Hypothalamus (tissue), 51 donors: ENCODE measurements at regions not wholly inside any gene's neighbourhood (a gene's known extent, or its start where the extent isn't known, plus 50 kb on each side); places are given as distances from the start of the nearest gene placed in this dataset.
"Not testable (repeated sequence)": the region's sequence is repeated elsewhere in the genome, so short reads cannot be mapped to it uniquely, and the experiment has no call there.

Experiments used
- DNase-seq, 51 donors: peaks; one replicate each; lab custom pipeline; 2025; lab: John Stamatoyannopoulos, UW

DNA sequence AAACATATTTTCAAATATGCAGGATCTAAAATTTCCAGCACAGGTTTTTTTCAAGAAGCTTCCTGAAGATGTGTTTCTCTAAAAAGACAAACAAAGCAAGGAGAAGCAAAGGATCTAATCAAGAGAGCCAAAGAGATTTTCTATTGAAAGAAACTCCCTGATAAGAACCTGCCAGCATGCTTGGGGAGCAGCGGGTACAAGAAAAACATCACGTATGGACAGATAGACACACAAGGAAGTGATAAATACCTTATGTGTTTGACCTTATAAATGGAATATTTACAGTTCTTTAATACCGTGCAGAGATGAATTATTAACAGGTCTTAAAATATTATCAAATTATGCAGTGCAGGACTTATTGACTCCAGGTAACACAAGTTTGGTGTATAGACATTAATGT lies 562.1 kb downstream of the DACH1 start:
- DNase-seq = no peak

DNA sequence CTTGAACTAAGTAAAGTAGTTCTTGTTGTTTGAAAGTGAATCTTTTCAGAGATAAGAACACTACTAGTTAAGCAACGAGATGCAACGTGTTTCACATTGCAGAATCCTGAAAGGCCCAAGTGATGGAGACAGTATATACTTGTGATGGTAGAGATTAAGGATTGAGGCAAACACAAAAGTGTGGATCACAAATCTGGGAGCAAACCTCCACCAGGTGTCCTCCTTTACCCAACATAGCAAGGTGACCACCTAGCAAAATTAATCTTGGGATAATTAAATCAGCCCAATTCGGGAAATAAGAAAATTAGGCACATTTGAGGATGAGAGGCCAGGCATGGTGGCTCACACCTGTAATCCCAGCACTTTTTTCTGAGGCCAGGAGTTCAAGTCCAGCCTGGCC lies 563.9 kb downstream of the DACH1 start:
- DNase-seq = no peak

DNA sequence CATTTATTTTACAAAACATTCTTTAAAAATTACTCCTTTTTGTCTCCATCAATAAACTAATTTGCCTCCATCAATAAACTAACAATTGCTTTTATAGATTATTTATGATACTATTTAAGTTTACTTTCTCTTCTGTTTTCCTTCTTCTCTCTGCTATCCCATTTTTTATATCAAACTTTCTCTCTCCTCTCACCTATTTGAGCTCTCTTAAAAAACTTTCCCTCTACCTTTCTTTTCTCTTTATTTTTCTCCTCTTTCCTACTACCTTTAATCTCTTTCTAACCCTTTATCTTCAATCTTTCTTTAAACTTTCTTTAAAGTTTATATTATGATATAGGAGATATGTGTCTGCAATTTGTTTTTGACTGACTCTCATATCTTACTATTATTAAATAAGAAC lies 566.4 kb downstream of the DACH1 start:
- no peak for DNase-seq

DNA sequence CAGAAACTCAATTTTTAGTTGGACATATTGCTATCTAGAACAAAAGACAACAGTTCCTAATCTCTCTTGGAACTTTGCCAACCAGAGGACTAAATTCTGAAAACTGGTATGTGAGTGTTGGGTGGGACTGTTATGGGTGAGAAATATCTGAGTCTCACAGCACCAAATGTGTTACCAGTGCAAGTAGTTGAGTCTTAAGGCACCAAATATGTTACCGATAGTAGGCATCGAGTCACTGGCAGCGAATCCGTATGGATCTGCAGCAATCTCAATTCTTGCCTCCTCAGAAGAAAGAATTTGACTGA lies 575.2 kb downstream of the DACH1 start:
- no peak for DNase-seq

DNA sequence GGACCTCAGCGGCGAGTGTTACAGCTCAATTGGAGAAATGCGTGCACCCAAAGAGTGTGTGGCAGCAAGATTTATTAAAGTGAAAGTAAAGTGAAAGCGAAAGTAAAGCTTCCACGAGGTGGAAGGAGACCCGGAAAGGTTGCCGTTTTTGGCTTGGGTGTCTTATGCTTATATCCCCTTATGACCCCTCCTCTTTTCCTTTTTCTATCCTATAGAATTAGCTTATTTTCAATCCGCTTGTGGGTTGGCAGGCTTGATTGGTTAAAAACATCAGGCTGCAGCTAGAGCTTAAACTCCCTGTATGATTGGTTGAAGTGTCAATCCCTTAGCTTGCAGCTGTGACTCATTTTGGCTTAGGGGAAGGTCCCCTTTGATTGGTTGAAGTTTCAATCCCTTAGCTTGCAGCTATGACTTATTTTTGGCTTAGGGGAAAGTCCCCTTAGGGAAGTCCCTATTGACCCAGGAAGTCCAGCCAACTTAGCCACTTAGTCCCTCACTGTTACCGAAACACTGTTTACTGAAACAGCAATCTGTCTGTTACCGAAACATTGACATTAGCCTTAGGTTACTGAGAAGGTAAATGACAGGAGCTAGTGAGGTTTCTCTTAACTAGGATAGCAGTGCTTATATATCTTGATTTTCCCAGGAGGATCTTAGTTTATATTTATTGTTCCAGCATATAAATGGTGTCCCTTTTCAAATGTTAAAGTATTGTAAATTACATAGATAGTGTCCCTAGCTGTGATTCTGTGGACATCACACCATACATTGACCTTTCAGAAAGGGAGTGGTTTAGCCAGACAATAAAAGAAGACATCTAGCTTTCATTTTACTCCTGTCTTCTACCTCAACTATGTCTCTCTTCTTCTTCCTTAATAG lies 575.8 kb downstream of the DACH1 start:
- DNase-seq = peak in 1 of 51 donors; percentile 3

DNA sequence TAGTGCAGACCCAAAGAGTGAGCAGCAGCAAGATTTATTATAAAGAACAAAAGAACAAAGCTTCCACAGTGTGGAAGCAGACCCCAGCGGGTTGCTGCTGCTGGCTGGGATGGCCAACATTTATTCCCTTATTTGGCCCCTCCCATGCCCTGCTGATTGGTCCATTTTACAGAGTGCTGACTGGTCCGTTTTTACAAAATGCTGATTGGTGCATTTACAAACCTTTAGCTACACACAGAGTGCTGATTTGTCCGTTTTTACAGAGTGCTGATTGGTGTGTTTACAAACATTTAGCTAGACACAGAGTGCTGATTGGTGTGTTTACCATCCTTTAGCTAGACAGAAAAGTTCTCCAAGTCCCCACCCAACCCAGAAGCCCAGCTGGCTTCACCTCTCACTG lies 577.0 kb downstream of the DACH1 start:
- not testable (repeated sequence) for DNase-seq

DNA sequence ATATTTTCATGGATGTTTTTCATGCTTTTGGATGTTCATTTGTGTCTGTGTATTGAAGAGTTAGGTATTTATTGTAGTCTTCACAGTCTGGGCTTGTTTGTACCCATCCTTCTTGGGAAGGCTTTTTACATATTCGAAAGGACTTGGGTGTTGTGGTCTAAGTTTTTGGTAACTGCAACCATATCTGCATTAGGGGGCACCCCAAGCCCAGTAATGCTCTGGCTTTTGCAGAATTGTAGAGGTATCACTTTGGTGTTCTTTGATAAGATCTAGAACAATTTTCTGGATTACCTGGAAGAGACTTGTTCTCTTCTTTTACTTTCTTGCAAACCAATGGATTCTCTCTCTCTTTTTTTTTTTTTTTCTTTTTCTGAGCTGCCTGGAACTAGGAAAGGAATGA lies 581.3 kb downstream of the DACH1 start:
- no peak for DNase-seq

DNA sequence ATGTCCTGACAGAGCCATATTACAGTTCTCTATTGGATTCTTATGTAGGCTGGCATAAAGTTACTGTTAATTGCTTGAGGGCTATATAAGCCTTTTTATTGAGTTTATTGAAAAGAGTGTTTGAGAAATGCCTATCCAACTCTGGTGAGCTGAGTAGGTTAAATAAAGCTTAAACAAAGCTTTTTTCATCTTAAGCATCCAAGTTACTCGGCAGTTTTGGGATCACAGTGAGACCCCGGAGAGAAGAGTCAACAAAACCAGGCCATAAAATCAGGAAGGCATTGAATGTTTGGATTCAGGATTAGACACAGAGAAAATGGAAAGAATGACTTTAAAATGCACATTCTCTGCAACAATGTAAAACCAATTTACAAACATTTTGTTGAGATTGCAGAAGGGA lies 588.5 kb downstream of the DACH1 start:
- no peak for DNase-seq

DNA sequence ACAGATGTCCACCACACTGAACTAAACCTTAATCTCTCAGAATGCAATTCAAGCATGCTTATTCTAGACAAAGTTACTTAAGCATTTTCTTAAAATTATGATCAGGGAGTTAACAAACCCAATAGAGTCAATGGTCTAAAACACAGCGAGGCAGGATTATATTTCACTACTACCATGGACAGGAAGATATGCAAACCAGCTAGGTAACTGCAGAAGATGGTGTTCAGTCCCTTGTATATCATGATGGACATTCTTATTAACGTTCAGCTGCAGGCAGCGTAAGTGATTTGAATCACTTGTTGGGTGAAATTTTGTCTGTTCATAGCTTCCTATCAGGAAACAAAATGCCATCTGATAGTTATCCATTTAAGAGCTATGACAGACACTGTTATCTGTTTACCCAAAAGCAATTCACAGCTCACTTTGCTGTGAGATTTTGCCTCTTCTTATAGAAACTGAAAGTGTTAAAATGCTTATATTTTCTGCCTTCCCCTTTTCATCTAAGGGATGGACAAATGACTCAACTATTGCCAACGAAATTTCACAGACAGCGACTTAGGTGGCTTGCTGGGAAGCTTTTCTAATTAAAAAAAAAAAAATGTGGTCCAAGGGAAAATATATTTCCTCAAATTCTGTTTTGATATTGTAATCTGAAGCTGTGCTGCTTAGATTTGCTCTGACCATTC lies 591.9 kb downstream of the DACH1 start:
- DNase-seq = no peak

DNA sequence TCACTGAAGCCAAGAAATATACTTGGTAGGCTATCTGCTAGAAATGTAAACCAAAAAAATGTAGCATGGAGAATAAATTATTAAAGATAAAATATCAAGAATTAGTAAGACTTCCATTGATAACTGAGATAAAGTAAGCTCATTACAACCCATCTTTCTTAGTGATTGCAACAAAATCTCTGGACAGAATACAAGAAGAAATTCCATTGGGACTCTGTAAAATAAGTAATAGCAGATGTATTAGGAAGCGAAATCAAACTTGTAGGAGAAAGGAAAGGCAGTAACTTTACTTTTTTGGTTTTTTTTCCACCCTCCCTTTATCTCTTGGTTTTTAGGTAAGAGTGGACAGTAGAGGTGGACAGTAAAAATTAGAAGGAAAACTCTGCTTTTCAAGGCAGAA lies 605.7 kb downstream of the DACH1 start:
- no peak for DNase-seq

DNA sequence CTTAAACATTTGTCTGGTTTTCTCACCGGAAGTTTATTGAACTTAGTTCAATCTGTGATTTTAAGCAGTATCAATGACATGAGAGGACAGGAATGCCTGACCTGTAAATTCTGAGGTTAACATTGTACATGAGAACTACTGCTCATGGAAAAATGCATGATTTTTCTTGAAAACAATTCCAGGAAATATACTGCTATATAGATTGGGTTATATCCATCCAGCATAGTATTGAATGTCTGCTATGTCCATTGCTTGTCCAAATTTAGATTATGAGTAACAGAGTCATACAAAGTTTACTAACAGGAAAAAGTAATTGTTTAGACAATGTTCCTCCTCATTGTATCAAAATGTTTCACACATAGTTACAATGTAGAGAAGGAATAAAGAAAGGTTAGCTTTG lies 606.8 kb downstream of the DACH1 start:
- no peak for DNase-seq

DNA sequence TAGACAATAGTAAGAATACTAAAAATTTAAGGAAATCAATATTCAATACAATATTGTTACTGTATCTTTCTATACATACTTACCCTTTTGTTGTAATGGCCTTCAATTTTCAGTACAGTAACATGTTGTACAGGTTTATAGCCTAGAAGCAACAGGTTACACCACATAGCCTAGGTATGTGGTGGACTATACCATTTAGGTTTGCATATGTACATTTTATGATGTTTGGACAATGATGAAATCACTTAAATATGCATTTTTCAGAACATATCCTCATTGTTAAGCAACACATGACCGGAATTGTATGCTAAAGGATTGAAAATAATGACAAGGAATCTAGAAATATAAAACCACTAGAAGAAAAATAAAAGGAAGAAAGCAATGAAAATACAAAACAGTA lies 611.4 kb downstream of the DACH1 start:
- no peak for DNase-seq

DNA sequence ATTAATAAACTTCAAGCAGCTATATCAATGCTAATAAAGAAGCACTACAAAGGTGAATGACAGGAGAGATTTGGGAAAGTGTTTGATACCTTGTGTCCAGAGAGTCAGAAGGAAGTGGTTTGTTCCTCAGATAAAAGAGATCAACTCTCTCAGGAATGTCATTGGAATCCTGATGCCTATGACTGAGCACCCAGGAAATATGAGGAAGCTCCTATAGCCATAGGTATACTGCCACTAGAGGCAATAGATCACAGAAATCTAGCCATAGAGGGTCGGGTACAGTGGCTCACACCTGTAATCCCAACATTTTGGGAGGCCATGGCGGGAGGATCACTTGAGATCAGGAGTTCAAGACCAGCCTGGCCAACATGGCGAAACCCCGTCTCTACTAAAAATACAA lies 612.6 kb downstream of the DACH1 start:
- DNase-seq = no peak

DNA sequence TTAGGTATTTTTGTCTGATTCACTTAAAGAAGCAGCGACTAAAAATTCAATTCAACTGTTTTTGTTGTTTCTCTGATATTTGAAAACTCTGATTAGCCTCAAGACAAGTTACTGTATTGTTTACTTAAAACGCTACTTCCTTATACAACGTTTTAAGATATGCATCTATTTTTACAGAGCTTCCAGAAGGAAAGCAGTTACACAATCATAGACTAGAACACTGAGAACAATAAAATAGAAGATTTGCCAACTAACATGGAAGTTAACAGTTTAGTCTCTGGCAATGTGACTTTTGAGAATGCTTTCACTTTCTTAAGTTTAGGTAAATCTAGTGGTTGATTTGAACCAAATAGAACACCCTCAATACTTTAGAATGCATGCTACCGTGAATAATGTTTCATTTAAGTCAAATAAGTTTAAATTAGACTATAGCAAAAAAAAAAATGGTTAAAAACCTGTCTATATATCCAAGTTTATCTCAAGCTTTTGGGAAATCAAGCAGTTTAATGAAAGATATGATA lies 614.8 kb downstream of the DACH1 start:
- DNase-seq = no peak

DNA sequence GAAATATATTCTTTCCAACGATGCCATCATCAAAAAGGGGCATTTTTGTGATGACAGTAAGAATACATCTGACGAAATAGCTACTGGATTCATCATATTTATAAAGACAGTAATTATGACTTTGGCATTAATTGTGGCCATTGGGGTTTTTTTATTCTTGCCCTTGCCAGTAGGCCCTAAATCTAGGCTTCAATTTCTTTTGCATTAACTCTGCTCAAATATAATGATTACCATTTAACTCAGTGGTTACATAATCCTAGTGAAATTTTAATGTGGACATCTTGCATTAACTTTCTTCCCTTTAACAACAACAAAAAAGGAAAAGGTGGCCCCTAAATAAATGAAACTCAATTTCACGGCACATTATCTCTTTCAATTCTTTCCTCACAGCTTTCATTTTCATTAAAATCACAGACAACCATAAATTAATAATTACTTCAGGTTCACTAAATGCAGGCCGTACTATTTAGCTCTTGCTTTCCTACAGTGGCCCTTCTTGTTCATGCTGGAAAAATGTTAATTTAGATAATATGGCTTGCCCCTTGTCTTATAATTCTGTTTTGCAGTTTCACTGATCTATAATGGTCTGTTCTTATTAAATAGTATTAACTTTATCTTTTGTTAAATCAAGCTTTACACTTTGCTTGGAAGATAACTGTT lies 615.6 kb downstream of the DACH1 start:
- DNase-seq = no peak

DNA sequence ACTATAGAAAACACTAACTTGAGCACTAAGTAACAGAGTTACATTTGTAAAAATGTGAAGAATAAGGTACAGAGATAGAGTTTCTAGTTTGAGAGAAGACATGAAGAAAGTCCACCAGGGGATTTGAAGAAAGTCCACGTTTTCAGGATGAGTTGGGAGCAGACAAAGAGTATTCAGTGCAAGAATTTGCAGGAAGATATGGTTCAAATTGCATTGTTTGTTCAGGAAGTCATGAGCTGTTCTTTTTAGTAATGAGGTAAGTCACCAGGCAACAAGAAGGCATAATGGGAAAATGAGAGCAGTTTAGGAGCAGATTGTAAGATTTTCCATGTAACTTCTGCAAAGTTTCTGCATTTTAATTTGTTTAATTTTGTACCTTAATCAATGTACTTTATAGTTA lies 618.0 kb downstream of the DACH1 start:
- no peak for DNase-seq

DNA sequence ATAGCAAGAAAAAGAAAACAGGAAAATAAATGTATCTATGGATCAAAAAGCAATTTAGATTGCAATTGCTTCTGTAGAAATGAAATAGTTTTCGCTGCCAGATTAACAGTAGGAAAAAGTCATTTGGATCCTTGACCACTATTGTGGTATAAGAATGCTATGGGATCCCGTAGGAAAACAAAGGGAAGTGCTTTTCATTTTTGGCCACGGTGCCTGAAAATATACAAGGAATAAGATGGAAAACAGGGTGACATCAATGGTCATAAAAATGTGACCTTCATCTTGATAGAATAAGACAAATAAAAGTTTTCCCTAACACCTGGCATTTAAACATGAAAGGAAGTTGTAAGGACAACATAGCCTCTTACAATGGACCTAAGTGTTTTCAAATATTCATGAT lies 622.8 kb downstream of the DACH1 start:
- DNase-seq = no peak

DNA sequence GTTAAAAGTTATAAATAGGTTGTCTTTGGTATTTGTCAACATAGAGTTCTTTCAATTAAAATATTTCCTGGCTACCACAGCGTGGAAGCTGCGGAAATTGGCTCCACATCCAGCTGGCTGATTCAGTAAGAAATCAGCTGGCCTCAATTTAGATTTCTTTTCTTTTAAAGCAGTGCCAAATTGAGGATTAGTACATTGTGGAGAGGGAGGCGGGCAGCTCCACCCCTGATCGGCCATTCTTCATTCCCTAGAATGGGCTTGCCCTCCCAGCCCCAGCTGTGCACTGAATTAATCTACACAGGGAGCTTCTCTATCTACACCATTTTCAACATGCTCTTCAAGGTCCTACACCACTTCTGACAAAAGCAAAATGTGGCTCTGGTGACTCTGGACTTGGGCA lies 624.8 kb downstream of the DACH1 start:
- peak in 2 of 51 donors; percentile 0 to 7 for DNase-seq

DNA sequence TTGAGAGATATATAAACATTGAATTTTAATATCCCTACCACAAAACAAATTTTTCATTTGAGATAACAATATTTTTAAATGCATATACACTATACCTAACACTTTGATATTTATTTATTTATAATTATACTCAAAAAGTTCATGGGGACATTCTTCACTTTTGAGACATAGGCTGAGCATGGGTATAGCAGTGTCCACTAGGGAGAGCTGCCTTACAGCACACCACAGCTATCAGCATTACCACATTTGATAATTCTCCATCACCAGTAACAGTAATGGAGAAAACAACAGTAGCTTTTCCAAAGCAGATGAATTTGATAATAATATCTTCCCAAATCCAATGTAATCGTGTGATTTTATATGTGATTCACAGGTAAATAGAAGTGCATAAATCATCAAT lies 626.1 kb downstream of the DACH1 start:
- DNase-seq = no peak

DNA sequence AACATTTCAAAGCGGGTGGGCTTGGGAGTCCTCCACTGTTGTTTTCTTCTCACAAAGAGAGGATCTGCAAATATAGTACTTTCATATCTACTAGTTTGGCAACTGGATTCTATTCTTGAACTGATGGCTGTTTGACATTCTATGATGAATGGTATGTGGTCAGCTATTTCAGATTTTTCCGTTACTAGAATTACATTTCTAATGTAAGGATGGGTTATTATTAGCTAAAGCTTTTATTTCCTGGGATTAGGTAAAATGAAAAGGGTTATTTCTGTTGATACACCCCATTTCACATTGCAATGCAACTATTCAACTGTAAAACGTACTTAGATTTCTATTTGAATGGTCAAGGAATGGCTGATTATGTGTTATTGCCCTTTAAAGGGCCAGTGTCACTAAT lies 629.7 kb downstream of the DACH1 start:
- no peak for DNase-seq

DNA sequence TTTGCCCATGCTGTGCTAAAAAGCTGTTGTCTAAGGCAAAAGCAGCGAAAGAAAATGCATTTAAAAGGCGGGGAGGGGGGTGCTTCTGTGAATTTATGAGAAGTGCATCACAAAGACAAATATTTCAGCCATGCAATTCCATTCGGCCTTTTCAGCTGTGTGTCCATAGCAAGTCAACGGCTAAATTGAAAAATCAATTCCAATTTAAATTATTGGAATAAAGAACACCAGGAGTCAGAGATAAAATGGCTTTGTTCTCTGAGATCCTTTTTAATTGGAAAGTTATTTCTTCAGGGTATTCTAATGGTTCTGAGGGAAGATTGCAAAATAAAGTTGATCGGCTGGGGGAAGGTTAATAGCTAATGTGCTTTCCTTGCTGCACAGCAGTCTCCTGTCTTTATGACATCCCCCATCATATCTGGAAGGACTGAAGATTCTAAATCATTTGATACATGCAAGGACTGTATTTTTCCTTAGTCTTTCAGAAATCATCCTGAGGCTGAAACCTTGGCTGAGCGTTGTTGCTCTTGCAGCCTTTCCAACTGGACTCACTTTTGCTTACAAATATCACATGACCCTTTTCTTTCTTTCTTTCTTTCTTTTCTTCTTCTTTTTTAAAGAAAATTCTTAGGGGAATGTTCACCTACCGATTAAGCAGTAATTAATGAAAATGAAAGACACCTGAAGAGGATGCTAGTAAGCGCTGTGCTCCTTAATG lies 647.1 kb downstream of the DACH1 start:
- DNase-seq = no peak
